ENCODE measurements at regions not wholly inside any gene's neighbourhood (a gene's known extent, or its start where the extent isn't known, plus 50 kb on each side); places are given as distances from the start of the nearest gene placed in this dataset.

GRCh38 chr1:30284226-30284625 lies 439.2 kb downstream of the MATN1 start:
- no peak for DNase-seq (ENCODE audit: low read depth)
- TF ChIP-seq CTCF (IDR thresholded peaks at IDR 0.05; ENCODE audit: low read depth, low read length, missing control alignments): no peak
- H3K4me3 ChIP-seq (ENCODE audit: low read depth, low read length): no peak overlapping the region

GRCh38 chr1:30283199-30283962 lies 440.0 kb downstream of the MATN1 start:
- DNase-seq (ENCODE audit: low read depth): no peak
- TF ChIP-seq CTCF (IDR thresholded peaks at IDR 0.05; ENCODE audit: low read depth, low read length, missing control alignments): no peak
- H3K4me3 ChIP-seq (ENCODE audit: low read depth, low read length): no peak overlapping the region

- no peak overlapping the region for H3K4me3 ChIP-seq (ENCODE audit: low read depth, low read length)
- TF ChIP-seq CTCF (IDR thresholded peaks at IDR 0.05; ENCODE audit: low read depth, low read length, missing control alignments): no peak
- DNase-seq (ENCODE audit: low read depth): no peak
These were observed 442.8 kb downstream of the MATN1 start for GRCh38 chr1:30280572-30280971.

GRCh38 chr1:30277911-30278310 lies 445.5 kb downstream of the MATN1 start:
- no peak for TF ChIP-seq CTCF (IDR thresholded peaks at IDR 0.05; ENCODE audit: low read depth, low read length, missing control alignments)
- no peak overlapping the region for H3K4me3 ChIP-seq (ENCODE audit: low read depth, low read length)
- DNase-seq (ENCODE audit: low read depth): no peak

- no peak for DNase-seq (ENCODE audit: low read depth)
These were observed 446.0 kb downstream of the MATN1 start for GRCh38 chr1:30277415-30277814.

GRCh38 chr1:30275926-30276764 lies 447.2 kb downstream of the MATN1 start:
- no peak overlapping the region for H3K4me3 ChIP-seq (ENCODE audit: low read depth, low read length)
- no peak for DNase-seq (ENCODE audit: low read depth)
- TF ChIP-seq CTCF (IDR thresholded peaks at IDR 0.05; ENCODE audit: low read depth, low read length, missing control alignments): no peak

More at GRCh38 chr1:30277415-30277814, 446.0 kb downstream of the MATN1 start:
- no peak overlapping the region for H3K4me3 ChIP-seq (ENCODE audit: low read depth, low read length)
- TF ChIP-seq CTCF (IDR thresholded peaks at IDR 0.05; ENCODE audit: low read depth, low read length, missing control alignments): no peak
